H9 (cell line): ENCODE measurements at regions not wholly inside any gene's neighbourhood (a gene's known extent, or its start where the extent isn't known, plus 50 kb on each side); places are given as distances from the start of the nearest gene placed in this dataset.

ENCODE experiments used
- DNase-seq: peaks from one replicate; pipeline ENCODE4 v3.0.0-alpha.2; 2017
- H2AFZ ChIP-seq: one replicate; pipeline ENCODE4 v1.6.1; 2013; ENCODE audit warnings: mild to moderate bottlenecking, low read length, control low read depth, moderate library complexity
- H2AK5ac ChIP-seq: 2 replicates; pipeline ENCODE4 v1.6.1; 2013; ENCODE audit warnings: low read length, control low read depth, mixed read lengths; ENCODE audit not compliant: insufficient read length
- H2BK120ac ChIP-seq: one replicate; pipeline ENCODE4 v1.6.1; 2013; ENCODE audit warnings: low read depth, mild to moderate bottlenecking, low read length, control low read depth, inconsistent platforms; ENCODE audit not compliant: poor library complexity, severe bottlenecking
- H2BK12ac ChIP-seq: 2 replicates; pipeline ENCODE4 v1.6.1; 2013; ENCODE audit warnings: low read length, control low read depth, mixed read lengths, low read depth; ENCODE audit not compliant: insufficient read length
- H2BK15ac ChIP-seq: 2 replicates; pipeline ENCODE4 v1.6.1; 2013; ENCODE audit warnings: low read depth, low read length, control low read depth
- H2BK20ac ChIP-seq: one replicate; pipeline ENCODE4 v1.6.1; 2013; ENCODE audit warnings: low read depth, mild to moderate bottlenecking, low read length, control low read depth, inconsistent platforms; ENCODE audit not compliant: poor library complexity, severe bottlenecking
- H2BK5ac ChIP-seq: 2 replicates; pipeline ENCODE4 v1.6.1; 2013; ENCODE audit warnings: low read length, control low read depth, mixed read lengths; ENCODE audit not compliant: insufficient read length
- H3K14ac ChIP-seq: 2 replicates; pipeline ENCODE4 v1.6.1; 2013; ENCODE audit warnings: low read length, control low read depth; ENCODE audit not compliant: insufficient read depth
- H3K18ac ChIP-seq: 2 replicates; pipeline ENCODE4 v1.6.1; 2013; ENCODE audit warnings: low read depth, mild to moderate bottlenecking, mixed read lengths, low read length, control low read depth; ENCODE audit not compliant: insufficient read length
- H3K23ac ChIP-seq: 2 replicates; pipeline ENCODE4 v1.6.1; 2013; ENCODE audit warnings: low read length, control low read depth, mixed read lengths, low read depth; ENCODE audit not compliant: insufficient read length
- H3K23me2 ChIP-seq: 2 replicates; pipeline ENCODE4 v1.6.1; 2013; ENCODE audit warnings: low read depth, mild to moderate bottlenecking, mixed read lengths, low read length, control low read depth; ENCODE audit not compliant: insufficient read length, poor library complexity, severe bottlenecking
- H3K27ac ChIP-seq: 2 replicates; pipeline ENCODE4 v1.5.1; 2013; ENCODE audit warnings: low read length, control low read depth, mixed read lengths, low read depth; ENCODE audit not compliant: insufficient read length
- H3K27me3 ChIP-seq: 2 replicates; pipeline ENCODE4 v1.6.1; 2013; ENCODE audit warnings: low read length, control low read depth, inconsistent platforms; ENCODE audit not compliant: insufficient read depth
- H3K4ac ChIP-seq: 2 replicates; pipeline ENCODE4 v1.6.1; 2013; ENCODE audit warnings: low read depth, mild to moderate bottlenecking, control low read depth, inconsistent platforms, low read length, moderate library complexity
- H3K4me1 ChIP-seq: 2 replicates; pipeline ENCODE4 v1.6.1; 2013; ENCODE audit warnings: low read length, control low read depth, inconsistent platforms; ENCODE audit not compliant: insufficient read depth
- H3K4me2 ChIP-seq: 2 replicates; pipeline ENCODE4 v1.6.1; 2013; ENCODE audit warnings: low read length, control low read depth, mixed read lengths; ENCODE audit not compliant: insufficient read length, insufficient read depth
- H3K56ac ChIP-seq: 2 replicates; pipeline ENCODE4 v1.6.1; 2013; ENCODE audit warnings: low read depth, mild to moderate bottlenecking, mixed read lengths, low read length, control low read depth; ENCODE audit not compliant: insufficient read length
- H3K79me1 ChIP-seq: 2 replicates; pipeline ENCODE4 v1.6.1; 2013; ENCODE audit warnings: low read depth, mild to moderate bottlenecking, moderate library complexity, low read length, control low read depth, inconsistent platforms; ENCODE audit not compliant: insufficient read depth, poor library complexity, severe bottlenecking
- H3K79me2 ChIP-seq: 2 replicates; pipeline ENCODE4 v1.6.1; 2013; ENCODE audit warnings: low read length, control low read depth, inconsistent platforms; ENCODE audit not compliant: insufficient read depth
- H3K9ac ChIP-seq: 2 replicates; pipeline ENCODE4 v1.6.1; 2013; ENCODE audit warnings: low read length, control low read depth, mixed read lengths; ENCODE audit not compliant: insufficient read length; ENCODE audit errors: extremely low read depth
- H3K9me3 ChIP-seq: one replicate; pipeline ENCODE4 v1.6.1; 2013; ENCODE audit warnings: low read depth, low read length, inconsistent platforms; ENCODE audit not compliant: control insufficient read depth
- H3T11ph ChIP-seq: one replicate; pipeline ENCODE4 v1.6.1; 2013; ENCODE audit warnings: mild to moderate bottlenecking, low read length, control low read depth, inconsistent platforms
- H4K20me1 ChIP-seq: one replicate; pipeline ENCODE4 v1.6.1; 2013; ENCODE audit not compliant: control insufficient read depth, insufficient read length, insufficient read depth
- H4K5ac ChIP-seq: 2 replicates; pipeline ENCODE4 v1.6.1; 2013; ENCODE audit warnings: low read depth, mild to moderate bottlenecking, mixed read lengths, low read length, control low read depth; ENCODE audit not compliant: insufficient read length
- H4K8ac ChIP-seq: replicated peaks from 2 replicates; pipeline ENCODE4 v1.6.1; 2013; ENCODE audit warnings: low read length, control low read depth, mixed read lengths, low read depth; ENCODE audit not compliant: insufficient read length
- H4K91ac ChIP-seq: 2 replicates; pipeline ENCODE4 v1.6.1; 2013; ENCODE audit warnings: low read depth, mild to moderate bottlenecking, moderate library complexity, mixed read lengths, low read length, control low read depth; ENCODE audit not compliant: insufficient read length
- H3K27ac Mint-ChIP-seq, 3 experiments: 2 replicates in 2 of 3; 3 replicates in 1 of 3; pipeline ENCODE4 v1.8.0; 2020 to 2021; ENCODE audit warnings: mixed read lengths in 3 of 3, mild to moderate bottlenecking in 1 of 3, moderate library complexity in 1 of 3
- H3K27me3 Mint-ChIP-seq: 2 replicates; pipeline ENCODE4 v1.8.0; 2021; ENCODE audit warnings: low read depth, mild to moderate bottlenecking, moderate library complexity, mixed read lengths
- H3K36me3 Mint-ChIP-seq, 3 experiments: 2 replicates in 2 of 3; 3 replicates in 1 of 3; pipeline ENCODE4 v1.8.0; 2020 to 2021; ENCODE audit warnings: low read depth in 3 of 3, mixed read lengths in 3 of 3; ENCODE audit not compliant: insufficient read depth in 1 of 3
- H3K4me1 Mint-ChIP-seq, 2 experiments: 2 replicates each; pipeline ENCODE4 v1.8.0; 2020; ENCODE audit warnings: mixed read lengths in 2 of 2
- H3K4me3 Mint-ChIP-seq, 2 experiments: 2 replicates in 1 of 2; 3 replicates in 1 of 2; pipeline ENCODE4 v1.8.0; 2020 to 2021; ENCODE audit warnings: mild to moderate bottlenecking in 2 of 2, mixed read lengths in 2 of 2, moderate library complexity in 1 of 2
- H3K9me3 Mint-ChIP-seq, 2 experiments: 2 replicates in 1 of 2; 3 replicates in 1 of 2; pipeline ENCODE4 v1.8.0; 2020; ENCODE audit warnings: mild to moderate bottlenecking in 2 of 2, mixed read lengths in 2 of 2, moderate library complexity in 1 of 2
- WGBS: extraction: QIAGEN DNeasy Blood & Tissue Kit; methylation state at CpG from one replicate; pipeline ENCODE4 v1.1.7; 2013; ENCODE audit warnings: missing lambda C conversion rate, low lambda C conversion rate, mixed read lengths; ENCODE audit not compliant: insufficient read length; ENCODE audit errors: extremely low coverage; 5-methylcytosine and 5-hydroxymethylcytosine counted together
- TF ChIP-seq, protein P1 (sequence below): fragments of 200-600 bp; sonication (generic); conservative IDR thresholded peaks from 3 replicates; pipeline ENCODE4 v1.8.0; 2021; ENCODE audit warnings: antibody characterized with exemption, mild to moderate bottlenecking

GRCh38 chr4:92021203-92021602, 282.6 kb upstream of the GRID2 start:
- H3K27ac ChIP-seq: no peak overlapping the region
- H3K79me2 ChIP-seq: no peaks in the 10 kb centered on the region
- H2BK15ac ChIP-seq: no peak overlapping the region
- H3K4me1 ChIP-seq: no peaks in the 10 kb centered on the region
- no peak overlapping the region for H2AK5ac ChIP-seq
- H3K79me1 ChIP-seq: no peaks in the 10 kb centered on the region
- Mint-ChIP-seq H3K4me3 (no peak overlapping the region), H3K36me3 (peaks cover 0 to 14% (median 2%) of the 10 kb centered on the region in 3 experiments; a peak in 3 of 7 replicates), H3K4me1 (no peaks in the 10 kb centered on the region), H3K27me3 (no peaks in the 10 kb centered on the region; the same call in 1 of the 2 replicates), H3K27ac (no peak overlapping the region), H3K9me3 (peaks cover 12 to 14% of the 10 kb centered on the region in 2 experiments)
- no peak for DNase-seq
- no peak overlapping the region for H4K8ac ChIP-seq
- H3K27me3 ChIP-seq: no peaks in the 10 kb centered on the region
- H3K4ac ChIP-seq: no peak overlapping the region
- H2BK120ac ChIP-seq: no peak overlapping the region
- no CpG with 5 or more reads among the region's 1 CpG for WGBS
- H3K56ac ChIP-seq: no peak overlapping the region
- no peaks in the 10 kb centered on the region for H3K23me2 ChIP-seq
- no peaks in the 10 kb centered on the region for H4K20me1 ChIP-seq
- no peak overlapping the region for H3K23ac ChIP-seq
- H2AFZ ChIP-seq: no peak overlapping the region
- TF ChIP-seq, protein P1, sequence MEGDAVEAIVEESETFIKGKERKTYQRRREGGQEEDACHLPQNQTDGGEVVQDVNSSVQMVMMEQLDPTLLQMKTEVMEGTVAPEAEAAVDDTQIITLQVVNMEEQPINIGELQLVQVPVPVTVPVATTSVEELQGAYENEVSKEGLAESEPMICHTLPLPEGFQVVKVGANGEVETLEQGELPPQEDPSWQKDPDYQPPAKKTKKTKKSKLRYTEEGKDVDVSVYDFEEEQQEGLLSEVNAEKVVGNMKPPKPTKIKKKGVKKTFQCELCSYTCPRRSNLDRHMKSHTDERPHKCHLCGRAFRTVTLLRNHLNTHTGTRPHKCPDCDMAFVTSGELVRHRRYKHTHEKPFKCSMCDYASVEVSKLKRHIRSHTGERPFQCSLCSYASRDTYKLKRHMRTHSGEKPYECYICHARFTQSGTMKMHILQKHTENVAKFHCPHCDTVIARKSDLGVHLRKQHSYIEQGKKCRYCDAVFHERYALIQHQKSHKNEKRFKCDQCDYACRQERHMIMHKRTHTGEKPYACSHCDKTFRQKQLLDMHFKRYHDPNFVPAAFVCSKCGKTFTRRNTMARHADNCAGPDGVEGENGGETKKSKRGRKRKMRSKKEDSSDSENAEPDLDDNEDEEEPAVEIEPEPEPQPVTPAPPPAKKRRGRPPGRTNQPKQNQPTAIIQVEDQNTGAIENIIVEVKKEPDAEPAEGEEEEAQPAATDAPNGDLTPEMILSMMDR: no peak
- no peak overlapping the region for H3T11ph ChIP-seq
- no peak overlapping the region for H2BK20ac ChIP-seq
- no peak overlapping the region for H4K91ac ChIP-seq
- H3K9me3 ChIP-seq: no peaks in the 10 kb centered on the region
- H3K18ac ChIP-seq: no peak overlapping the region
- no peak overlapping the region for H2BK12ac ChIP-seq
- no peak overlapping the region for H3K4me2 ChIP-seq
- H3K14ac ChIP-seq: no peak overlapping the region
- no peak overlapping the region for H3K9ac ChIP-seq
- H4K5ac ChIP-seq: no peak overlapping the region
- H2BK5ac ChIP-seq: no peak overlapping the region
